IMR-90 (cell line): ENCODE measurements at regions not wholly inside any gene's neighbourhood (a gene's known extent, or its start where the extent isn't known, plus 50 kb on each side); places are given as distances from the start of the nearest gene placed in this dataset.

Experiments used
- ATAC-seq: fragments of 200-7000 bp; cut with Tn5 transposase; 2 replicates; pipeline ENCODE4 v1.9.1; 2020; ENCODE audit warnings: low read depth, mild to moderate bottlenecking, moderate library complexity
- BruUV-seq: library from RNA; stranded (reverse); fragments of 400-500 nt; replicated peaks from 2 replicates; lab custom pipeline; 2021; lab: Mats Ljungman, UMichigan
- CTCF ChIA-PET: fragments of 300-600 bp; formaldehyde crosslinking; extraction: SDS; loops from one replicate; lab custom pipeline; 2021; ENCODE audit warnings: antibody characterized with exemption; lab: Yijun Ruan, JAX
- POLR2A ChIA-PET: fragments of 300-600 bp; sonication (Branson Sonifier 250); formaldehyde crosslinking; loops from one replicate; lab custom pipeline; 2022; ENCODE audit warnings: antibody characterized with exemption; ENCODE audit not compliant: unreplicated experiment; lab: Charles Lee
- DNase-seq: peaks from one replicate; pipeline ENCODE4 v3.0.0; 2013
- H2AFZ ChIP-seq: replicated peaks from 2 replicates; pipeline ENCODE3; 2013; ENCODE audit warnings: low read length, mild to moderate bottlenecking; ENCODE audit not compliant: poor library complexity
- H2AK5ac ChIP-seq: 2 replicates; pipeline ENCODE4 v1.6.1; 2013; ENCODE audit warnings: low read depth, low read length, inconsistent platforms
- H2AK9ac ChIP-seq: replicated peaks from 2 replicates; pipeline ENCODE3; 2013; ENCODE audit warnings: mild to moderate bottlenecking, low read depth, low read length, moderate library complexity; ENCODE audit not compliant: poor library complexity
- H2BK120ac ChIP-seq: 2 replicates; pipeline ENCODE4 v1.6.1; 2013; ENCODE audit warnings: low read depth, low read length, inconsistent platforms
- H2BK15ac ChIP-seq: 3 replicates; pipeline ENCODE4 v1.6.1; 2013; ENCODE audit warnings: low read depth, low read length, inconsistent platforms
- H2BK20ac ChIP-seq: 2 replicates; pipeline ENCODE4 v1.6.1; 2013; ENCODE audit warnings: low read depth, mild to moderate bottlenecking, inconsistent platforms, low read length, moderate library complexity
- H2BK5ac ChIP-seq: 2 replicates; pipeline ENCODE4 v1.6.1; 2013; ENCODE audit warnings: mild to moderate bottlenecking, low read depth, low read length, inconsistent platforms; ENCODE audit not compliant: poor library complexity, severe bottlenecking
- H3K14ac ChIP-seq: replicated peaks from 2 replicates; pipeline ENCODE4 v1.6.1; 2013; ENCODE audit warnings: low read depth, low read length, inconsistent platforms
- H3K18ac ChIP-seq: 2 replicates; pipeline ENCODE4 v1.6.1; 2013; ENCODE audit warnings: low read depth, low read length, control low read depth
- H3K23ac ChIP-seq: 2 replicates; pipeline ENCODE4 v1.6.1; 2013; ENCODE audit warnings: low read depth, low read length, inconsistent platforms
- H3K27ac ChIP-seq: 2 replicates; pipeline ENCODE4 v1.5.1; 2013; ENCODE audit warnings: mild to moderate bottlenecking, control low read depth, low read length; ENCODE audit not compliant: insufficient read depth
- H3K27me3 ChIP-seq: 2 replicates; pipeline ENCODE4 v1.6.1; 2013; ENCODE audit warnings: low read length; ENCODE audit not compliant: control insufficient read depth, insufficient read depth
- H3K36me3 ChIP-seq: 2 replicates; pipeline ENCODE4 v1.6.1; 2013; ENCODE audit warnings: low read length, mixed read lengths; ENCODE audit not compliant: control insufficient read depth, insufficient read depth
- H3K4ac ChIP-seq: 2 replicates; pipeline ENCODE4 v1.6.1; 2013; ENCODE audit warnings: low read depth, low read length, inconsistent platforms
- H3K4me1 ChIP-seq: 2 replicates; pipeline ENCODE4 v1.6.1; 2013; ENCODE audit warnings: low read length, mixed read lengths; ENCODE audit not compliant: control insufficient read depth, insufficient read depth
- H3K4me2 ChIP-seq: 2 replicates; pipeline ENCODE4 v1.6.1; 2013; ENCODE audit warnings: low read depth, mild to moderate bottlenecking, control low read depth, low read length, moderate library complexity
- H3K4me3 ChIP-seq: 2 replicates; pipeline ENCODE4 v1.5.1; 2013; ENCODE audit warnings: low read depth, mild to moderate bottlenecking, control low read depth, low read length, moderate library complexity; ENCODE audit not compliant: insufficient read depth
- H3K56ac ChIP-seq: 2 replicates; pipeline ENCODE4 v1.6.1; 2013; ENCODE audit warnings: low read length, inconsistent platforms; ENCODE audit not compliant: insufficient read depth; ENCODE audit errors: extremely low read depth
- H3K79me1 ChIP-seq, 2 experiments: 2 replicates each; pipeline ENCODE4 v1.6.1; 2013; ENCODE audit warnings: low read length in 2 of 2, inconsistent platforms in 1 of 2, low read depth in 1 of 2
- H3K9ac ChIP-seq: 2 replicates; pipeline ENCODE4 v1.6.1; 2013; ENCODE audit warnings: low read depth, low read length, control low read depth
- H3K9me1 ChIP-seq: 2 replicates; pipeline ENCODE4 v1.6.1; 2013; ENCODE audit warnings: low read length, inconsistent platforms; ENCODE audit not compliant: insufficient read depth
- H3K9me3 ChIP-seq: 2 replicates; pipeline ENCODE4 v1.6.1; 2013; ENCODE audit warnings: low read length; ENCODE audit not compliant: control insufficient read depth, insufficient read depth
- H4K20me1 ChIP-seq: 2 replicates; pipeline ENCODE4 v1.6.1; 2013; ENCODE audit warnings: low read length, inconsistent platforms; ENCODE audit not compliant: insufficient read depth
- H4K5ac ChIP-seq: 2 replicates; pipeline ENCODE4 v1.6.1; 2013; ENCODE audit warnings: mild to moderate bottlenecking, low read depth, low read length, control low read depth
- H4K8ac ChIP-seq, 2 experiments: 2 replicates each; pipeline ENCODE4 v1.6.1; 2013; ENCODE audit warnings: low read depth in 2 of 2, low read length in 2 of 2, control low read depth in 1 of 2, inconsistent platforms in 1 of 2
- H4K91ac ChIP-seq: 2 replicates; pipeline ENCODE4 v1.6.1; 2013; ENCODE audit warnings: low read depth, low read length, inconsistent platforms; ENCODE audit not compliant: insufficient read depth
- WGBS, 2 experiments: methylation state at CpG; one replicate each; pipeline versions ENCODE4 v1.1.5 to v1.1.7; 2013; ENCODE audit warnings: missing lambda C conversion rate in 2 of 2; ENCODE audit not compliant: insufficient read length in 1 of 2; ENCODE audit errors: extremely low coverage in 2 of 2; 5-methylcytosine and 5-hydroxymethylcytosine counted together
- dilution Hi-C: fragments of 300-500 bp; cut with HindIII; formaldehyde crosslinking; loops from one replicate; pipeline ENCODE4 v1.14.3; 2018; ENCODE audit warnings: low sequenced_read_pairs; ENCODE audit not compliant: unreplicated experiment
- in situ Hi-C: fragments of 300-500 bp; cut with MboI; formaldehyde crosslinking; loops from 3 replicates; pipeline ENCODE4 v1.14.3; 2019; ENCODE audit warnings: low sequenced_read_pairs, inconsistent platforms, mixed read lengths
- intact Hi-C: fragments of 100-400 bp; cut with micrococcal nuclease; formaldehyde crosslinking; loops from 2 replicates; pipeline ENCODE4 v1.10.0; 2022
- TF ChIP-seq, protein P1 (sequence below): fragments of 150-350 bp; IDR thresholded peaks from 2 replicates; pipeline ENCODE4 v1.6.1; 2016; ENCODE audit warnings: low read depth, mild to moderate bottlenecking, low read length, moderate library complexity, borderline replicate concordance

DNA sequence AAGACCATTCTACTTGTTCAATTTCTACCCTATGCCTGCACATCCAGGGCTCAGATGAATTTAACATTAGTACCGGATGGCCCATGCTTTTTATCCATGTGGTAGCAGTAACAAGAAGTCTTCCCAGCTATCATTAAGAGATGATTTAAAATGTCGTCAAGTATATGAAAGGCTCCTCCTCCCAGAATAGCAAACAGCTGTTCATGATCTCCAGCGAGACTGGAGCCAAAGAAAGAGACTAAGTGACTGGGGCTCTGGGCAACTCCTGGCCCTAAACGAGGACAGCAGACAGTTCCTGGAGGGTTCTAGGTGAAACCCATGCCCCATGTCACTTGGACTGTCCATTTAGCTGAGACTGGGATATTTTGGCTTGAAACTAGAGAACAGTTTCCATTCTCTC is 160.8 kb downstream of the CDC5L start:
- H4K8ac ChIP-seq, result no peak overlapping the region
- no peak overlapping the region for H3K14ac ChIP-seq
- H3K4me3 ChIP-seq, result no peak overlapping the region
- no peak overlapping the region for H4K5ac ChIP-seq
- TF ChIP-seq, protein P1, sequence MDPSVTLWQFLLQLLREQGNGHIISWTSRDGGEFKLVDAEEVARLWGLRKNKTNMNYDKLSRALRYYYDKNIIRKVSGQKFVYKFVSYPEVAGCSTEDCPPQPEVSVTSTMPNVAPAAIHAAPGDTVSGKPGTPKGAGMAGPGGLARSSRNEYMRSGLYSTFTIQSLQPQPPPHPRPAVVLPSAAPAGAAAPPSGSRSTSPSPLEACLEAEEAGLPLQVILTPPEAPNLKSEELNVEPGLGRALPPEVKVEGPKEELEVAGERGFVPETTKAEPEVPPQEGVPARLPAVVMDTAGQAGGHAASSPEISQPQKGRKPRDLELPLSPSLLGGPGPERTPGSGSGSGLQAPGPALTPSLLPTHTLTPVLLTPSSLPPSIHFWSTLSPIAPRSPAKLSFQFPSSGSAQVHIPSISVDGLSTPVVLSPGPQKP, result no peak
- WGBS, 2 experiments, result no CpG with 5 or more reads among the region's 4 CpGs
- intact Hi-C loops, result no loop called here
- no peak overlapping the region for H2BK120ac ChIP-seq
- no peaks in the 10 kb centered on the region for H3K79me1 ChIP-seq
- no peaks in the 10 kb centered on the region; the same call in 1 of the 2 replicates for H3K9me3 ChIP-seq
- no peak overlapping the region for H2BK15ac ChIP-seq
- no peaks in the 10 kb centered on the region for H3K36me3 ChIP-seq
- DNase-seq, result no peak
- H3K4me1 ChIP-seq, result no peaks in the 10 kb centered on the region
- H4K91ac ChIP-seq, result no peak overlapping the region
- no peak overlapping the region for H3K9ac ChIP-seq
- peaks cover 47% of the 10 kb centered on the region for H3K27me3 ChIP-seq
- BruUV-seq, result no TSS peak
- H2BK5ac ChIP-seq, result no peak overlapping the region
- no peak for ATAC-seq
- H3K56ac ChIP-seq, result no peak overlapping the region
- no peak overlapping the region for H3K27ac ChIP-seq
- H3K18ac ChIP-seq, result no peak overlapping the region
- no peak overlapping the region for H2AK9ac ChIP-seq
- in situ Hi-C loops, result no loop called here
- H3K9me1 ChIP-seq, result no peaks in the 10 kb centered on the region
- CTCF ChIA-PET, result no interaction called here
- no peak overlapping the region for H2AFZ ChIP-seq
- no peak overlapping the region for H2BK20ac ChIP-seq
- no peaks in the 10 kb centered on the region for H4K20me1 ChIP-seq
- no peak overlapping the region for H3K4ac ChIP-seq
- POLR2A ChIA-PET, result no interaction called here
- no peak overlapping the region for H3K4me2 ChIP-seq
- dilution Hi-C loops, result no loop called here
- H3K23ac ChIP-seq, result no peak overlapping the region
- H2AK5ac ChIP-seq, result no peak overlapping the region
